ENCODE measurements at regions not wholly inside any gene's neighbourhood (a gene's known extent, or its start where the extent isn't known, plus 50 kb on each side); places are given as distances from the start of the nearest gene placed in this dataset.

GRCh38 chr14:65948302-65948701 is 535.8 kb downstream of the FUT8 start:
- no peak for TF ChIP-seq PPARA (CRISPR knock-in tag; IDR thresholded peaks at IDR 0.05; ENCODE audit: borderline replicate concordance)
- TF ChIP-seq ARNTL (CRISPR knock-in tag; IDR thresholded peaks at IDR 0.05; ENCODE audit: borderline replicate concordance, low read depth) = no peak
- no peak for TF ChIP-seq POU6F1 (CRISPR knock-in tag; IDR thresholded peaks at IDR 0.05; ENCODE audit: borderline replicate concordance, low read depth)
- no peak for TF ChIP-seq CSRNP3 (CRISPR knock-in tag; IDR thresholded peaks at IDR 0.05)
- no peak for TF ChIP-seq CREB5 (CRISPR knock-in tag; IDR thresholded peaks at IDR 0.05; ENCODE audit: low read depth)
- TF ChIP-seq ZFP3 (CRISPR knock-in tag; IDR thresholded peaks at IDR 0.05) = no peak
- TF ChIP-seq CSDC2 (CRISPR knock-in tag; IDR thresholded peaks at IDR 0.05) = no peak
- no peak for TF ChIP-seq TOX (CRISPR knock-in tag; IDR thresholded peaks at IDR 0.05; ENCODE audit: borderline replicate concordance)
- ATAC-seq = no peak

- TF ChIP-seq ESRRG (CRISPR knock-in tag; IDR thresholded peaks at IDR 0.05) (no peak), BACH2 (CRISPR knock-in tag; IDR thresholded peaks at IDR 0.05; ENCODE audit: borderline replicate concordance) (no peak), ISL1 (CRISPR knock-in tag; IDR thresholded peaks at IDR 0.05) (no peak), SNAI2 (CRISPR knock-in tag; IDR thresholded peaks at IDR 0.05) (no peak), ZFP30 (CRISPR knock-in tag; IDR thresholded peaks at IDR 0.05) (no peak), CREB5 (CRISPR knock-in tag; IDR thresholded peaks at IDR 0.05; ENCODE audit: low read depth) (no peak), TCF4 (CRISPR knock-in tag; IDR thresholded peaks at IDR 0.05; ENCODE audit: borderline replicate concordance) (no peak), ZNF8 (CRISPR knock-in tag; IDR thresholded peaks at IDR 0.05) (no peak), POU6F1 (CRISPR knock-in tag; IDR thresholded peaks at IDR 0.05; ENCODE audit: borderline replicate concordance, low read depth) (no peak)
- no peak for ATAC-seq
Observed at GRCh38 chr14:65949711-65950516, 536.3 kb upstream of the CCDC196 start.

- ATAC-seq = no peak
- TF ChIP-seq BACH2 (CRISPR knock-in tag; IDR thresholded peaks at IDR 0.05; ENCODE audit: borderline replicate concordance) (no peak), TSHZ2 (CRISPR knock-in tag; IDR thresholded peaks at IDR 0.05) (no peak), TOX (CRISPR knock-in tag; IDR thresholded peaks at IDR 0.05; ENCODE audit: borderline replicate concordance) (no peak), ZFP30 (CRISPR knock-in tag; IDR thresholded peaks at IDR 0.05) (no peak), CSDC2 (CRISPR knock-in tag; IDR thresholded peaks at IDR 0.05) (no peak), ARNTL (CRISPR knock-in tag; IDR thresholded peaks at IDR 0.05; ENCODE audit: borderline replicate concordance, low read depth) (no peak), OSR1 (CRISPR knock-in tag; IDR thresholded peaks at IDR 0.05) (no peak), CREB5 (CRISPR knock-in tag; IDR thresholded peaks at IDR 0.05; ENCODE audit: low read depth) (no peak)
Observed at GRCh38 chr14:65954942-65955341, 531.2 kb upstream of the CCDC196 start.

Measured in SK-N-SH treated with all-trans-retinoic acid at 6 μM for 48 hours (cell line).